Transverse colon (tissue), 4 donors: ENCODE measurements at regions not wholly inside any gene's neighbourhood (a gene's known extent, or its start where the extent isn't known, plus 50 kb on each side); places are given as distances from the start of the nearest gene placed in this dataset.

Source experiments
- DNase-seq: peaks from one replicate; pipeline ENCODE4 v3.0.0-alpha.2; 2019
- H3K27ac ChIP-seq, 4 donors: fragments of 200-600 bp; sonication (generic); 2 replicates each; pipeline ENCODE4 v1.5.1; 2016 to 2018; ENCODE audit warnings: inconsistent platforms in 4 of 4
- H3K27me3 ChIP-seq: fragments of 200-600 bp; sonication (generic); 2 replicates; pipeline ENCODE4 v1.5.1; 2017; ENCODE audit warnings: inconsistent platforms
- H3K36me3 ChIP-seq, 4 donors: fragments of 200-600 bp; sonication (generic); 2 replicates each; pipeline ENCODE4 v1.5.1; 2017 to 2019; ENCODE audit warnings: inconsistent platforms in 4 of 4
- H3K4me1 ChIP-seq, 4 donors: fragments of 200-600 bp; sonication (generic); 2 replicates each; pipeline ENCODE4 v1.5.1; 2017 to 2020; ENCODE audit warnings: inconsistent platforms in 4 of 4
- H3K4me3 ChIP-seq, 4 donors: fragments of 200-600 bp; sonication (generic); 1 replicate in 1 of 4; 2 replicates in 3 of 4; pipeline versions ENCODE4 v1.5.1 to v1.6.1; 2017 to 2019; ENCODE audit warnings: inconsistent platforms in 4 of 4
- H3K9me3 ChIP-seq, 2 donors: fragments of 200-600 bp; sonication (generic); 2 replicates each; pipeline ENCODE4 v1.5.1; 2017 to 2019; ENCODE audit warnings: inconsistent platforms in 2 of 2
- EP300 ChIP-seq: sonication (generic); formaldehyde crosslinking; IDR thresholded peaks from one replicate; pipeline ENCODE4 v1.6.1; 2017; ENCODE audit warnings: antibody characterized with exemption, low read depth
- POLR2A ChIP-seq: fragments of 450-650 bp; IDR thresholded peaks from one replicate; pipeline ENCODE4 v1.6.1; 2016; ENCODE audit warnings: antibody characterized with exemption, mild to moderate bottlenecking, moderate library complexity
- POLR2AphosphoS5 ChIP-seq, 3 donors: sonication (generic); formaldehyde crosslinking; IDR thresholded peaks; one replicate each; pipeline ENCODE4 v1.6.1; 2016; ENCODE audit warnings: antibody characterized with exemption in 3 of 3
- WGBS, 2 donors: methylation state at CpG; one replicate each; pipeline ENCODE4 v1.1.5; 2018; ENCODE audit warnings: low coverage in 1 of 2; 5-methylcytosine and 5-hydroxymethylcytosine counted together
- in situ Hi-C, 4 donors: fragments of 200-750 bp; cut with MboI; loops; one replicate each; pipeline versions ENCODE4 v1.15.0 to v1.15.1; 2017; ENCODE audit warnings: low sequenced_read_pairs in 3 of 4, low pct_ligation_motif_present in 1 of 4, low pct_unique_long_range_greater_than_20kb in 1 of 4
- intact Hi-C: fragments of 100-400 bp; cut with DNase I; formaldehyde crosslinking; loops from one replicate; pipeline ENCODE4 v1.15.1; 2023; ENCODE audit warnings: low total_unique reads
- TF ChIP-seq, protein P1 (sequence below), 5 experiments: fragments of 200-600 bp in 3 of 5; fragments of 450-650 bp in 2 of 5; sonication (generic) in 3 of 5; IDR thresholded peaks; 1 replicate in 2 of 5; 2 replicates in 3 of 5; pipeline ENCODE4 v1.5.1; 2016 to 2017; ENCODE audit warnings: antibody characterized with exemption in 5 of 5, inconsistent platforms in 3 of 5, mild to moderate bottlenecking in 2 of 5, moderate library complexity in 1 of 5

DNA sequence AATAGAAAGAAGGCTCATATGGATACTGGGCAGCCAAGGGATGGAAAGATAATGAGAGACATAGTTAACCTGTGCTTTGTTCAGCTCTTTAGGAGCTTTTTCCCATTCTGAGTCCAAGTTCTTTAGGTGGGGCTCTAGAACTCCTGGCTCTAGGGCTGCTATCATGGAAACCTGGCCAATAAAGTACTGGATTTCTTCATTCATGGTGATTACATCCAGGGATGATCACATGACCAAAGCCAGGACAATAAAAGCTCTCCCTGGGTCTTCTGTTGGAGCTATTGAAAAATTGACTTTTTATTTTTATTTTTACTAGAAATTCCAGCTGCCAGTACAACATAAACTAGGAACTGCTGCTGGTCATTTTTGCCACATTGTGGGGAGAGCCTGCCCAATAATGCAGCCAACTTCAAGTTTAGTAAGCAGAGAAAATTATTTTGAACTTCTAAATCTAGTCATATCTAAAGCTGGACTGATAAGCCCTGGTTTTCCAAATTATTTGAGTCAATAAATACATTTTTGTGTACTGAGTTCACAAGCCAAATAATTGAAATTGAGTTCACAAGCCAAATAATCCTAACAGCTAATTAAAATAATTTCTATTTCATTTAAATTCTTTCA is 224.9 kb upstream of the STARD13 start:
- in situ Hi-C loops: no loop called here
- intact Hi-C loops: no loop called here
- peak overlapping the region; percentile 58 to 81 (median 76) for H3K27ac ChIP-seq
- TF ChIP-seq POLR2A (no peak), EP300 (no peak), POLR2AphosphoS5 (IDR thresholded peaks at IDR 0.05) (no peak)
- TF ChIP-seq, protein P1, sequence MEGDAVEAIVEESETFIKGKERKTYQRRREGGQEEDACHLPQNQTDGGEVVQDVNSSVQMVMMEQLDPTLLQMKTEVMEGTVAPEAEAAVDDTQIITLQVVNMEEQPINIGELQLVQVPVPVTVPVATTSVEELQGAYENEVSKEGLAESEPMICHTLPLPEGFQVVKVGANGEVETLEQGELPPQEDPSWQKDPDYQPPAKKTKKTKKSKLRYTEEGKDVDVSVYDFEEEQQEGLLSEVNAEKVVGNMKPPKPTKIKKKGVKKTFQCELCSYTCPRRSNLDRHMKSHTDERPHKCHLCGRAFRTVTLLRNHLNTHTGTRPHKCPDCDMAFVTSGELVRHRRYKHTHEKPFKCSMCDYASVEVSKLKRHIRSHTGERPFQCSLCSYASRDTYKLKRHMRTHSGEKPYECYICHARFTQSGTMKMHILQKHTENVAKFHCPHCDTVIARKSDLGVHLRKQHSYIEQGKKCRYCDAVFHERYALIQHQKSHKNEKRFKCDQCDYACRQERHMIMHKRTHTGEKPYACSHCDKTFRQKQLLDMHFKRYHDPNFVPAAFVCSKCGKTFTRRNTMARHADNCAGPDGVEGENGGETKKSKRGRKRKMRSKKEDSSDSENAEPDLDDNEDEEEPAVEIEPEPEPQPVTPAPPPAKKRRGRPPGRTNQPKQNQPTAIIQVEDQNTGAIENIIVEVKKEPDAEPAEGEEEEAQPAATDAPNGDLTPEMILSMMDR (IDR thresholded peaks at IDR 0.05): no peak
- no peak overlapping the region for H3K4me3 ChIP-seq
- no peaks in the 10 kb centered on the region for H3K36me3 ChIP-seq
- no peak for DNase-seq
- H3K9me3 ChIP-seq: no peaks in the 10 kb centered on the region
- peaks cover 0 to 15% (median 6%) of the 10 kb centered on the region in 4 donors for H3K4me1 ChIP-seq
- no peaks in the 10 kb centered on the region for H3K27me3 ChIP-seq

DNA sequence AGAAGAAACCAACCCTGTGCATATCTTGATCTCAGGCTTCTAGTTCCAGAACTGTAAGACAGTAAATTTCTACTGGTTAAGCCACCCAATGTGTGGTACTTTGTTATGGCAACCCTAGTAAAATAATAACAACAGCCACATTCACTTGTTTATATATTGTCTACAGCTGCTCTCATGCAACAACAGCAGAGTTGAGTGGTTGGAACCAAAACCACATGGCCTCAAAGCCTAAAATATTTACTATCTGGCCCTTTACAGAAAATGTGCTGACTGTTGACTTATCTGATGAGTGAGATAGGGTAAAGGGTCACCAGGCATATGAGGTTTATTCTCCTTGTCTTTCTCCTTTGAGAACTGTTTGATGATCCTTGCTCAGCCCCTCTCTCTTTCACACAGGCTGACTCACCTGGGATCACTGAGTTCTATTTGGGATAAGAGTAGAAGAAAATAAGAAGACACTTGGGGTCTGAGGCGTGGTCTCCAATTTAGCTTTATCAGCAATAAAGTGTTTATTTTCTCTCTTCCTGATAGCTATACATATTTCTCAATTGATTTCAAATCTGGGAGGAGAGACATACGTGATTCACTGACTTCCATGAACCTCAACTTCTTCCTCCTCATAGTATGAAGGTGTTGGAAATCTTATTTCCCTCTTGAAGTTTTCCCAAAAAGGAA is 227.5 kb upstream of the STARD13 start:
- 53 to 85% methylated on average over 2 of the region's 2 CpGs for WGBS, 2 donors
- TF ChIP-seq, protein P1 (IDR thresholded peaks at IDR 0.05): no peak
- TF ChIP-seq POLR2AphosphoS5 (IDR thresholded peaks at IDR 0.05) (no peak), EP300 (no peak), POLR2A (no peak)
- in situ Hi-C loops (no loop called here), intact Hi-C loops (no loop called here)
- DNase-seq: no peak
- no peak overlapping the region for H3K4me3 ChIP-seq
- peaks cover 0 to 15% (median 6%) of the 10 kb centered on the region in 4 donors for H3K4me1 ChIP-seq
- no peaks in the 10 kb centered on the region for H3K27me3 ChIP-seq
- H3K27ac ChIP-seq: no peak overlapping the region
- no peaks in the 10 kb centered on the region for H3K9me3 ChIP-seq
- no peaks in the 10 kb centered on the region for H3K36me3 ChIP-seq

DNA sequence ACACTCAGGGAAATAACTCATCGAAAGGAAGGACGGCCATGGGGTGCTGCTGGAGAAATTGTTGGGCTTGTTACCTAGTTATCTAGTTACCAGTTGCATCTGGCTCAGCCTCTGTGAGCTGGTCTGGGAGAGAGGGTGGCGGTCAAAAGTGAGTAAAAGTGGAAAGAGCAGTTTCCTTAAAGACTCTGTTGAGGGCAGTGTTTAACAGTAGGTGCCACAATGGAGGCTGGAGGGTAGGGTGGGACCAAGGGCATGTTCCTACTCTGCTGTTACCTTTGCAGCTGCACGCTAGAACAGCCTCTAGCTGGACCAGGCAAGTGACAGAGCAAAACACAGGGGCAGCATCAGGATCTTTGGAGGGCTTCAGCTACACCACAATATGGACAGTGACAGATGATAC is 228.8 kb upstream of the STARD13 start:
- no peaks in the 10 kb centered on the region for H3K27me3 ChIP-seq
- H3K9me3 ChIP-seq: no peaks in the 10 kb centered on the region
- no peaks in the 10 kb centered on the region for H3K36me3 ChIP-seq
- in situ Hi-C loops: no loop called here
- 88 to 100% methylated on average over 1 to 4 of the region's 4 CpGs for WGBS, 2 donors
- peaks cover 0 to 11% (median 4%) of the 10 kb centered on the region in 4 donors for H3K4me1 ChIP-seq
- H3K27ac ChIP-seq: no peak overlapping the region
- intact Hi-C loops: no loop called here
- no peak for TF ChIP-seq POLR2AphosphoS5 (IDR thresholded peaks at IDR 0.05)
- TF ChIP-seq, protein P1 (IDR thresholded peaks at IDR 0.05): no peak
- TF ChIP-seq EP300: no peak
- TF ChIP-seq POLR2A: no peak
- no peak overlapping the region for H3K4me3 ChIP-seq
- no peak for DNase-seq

DNA sequence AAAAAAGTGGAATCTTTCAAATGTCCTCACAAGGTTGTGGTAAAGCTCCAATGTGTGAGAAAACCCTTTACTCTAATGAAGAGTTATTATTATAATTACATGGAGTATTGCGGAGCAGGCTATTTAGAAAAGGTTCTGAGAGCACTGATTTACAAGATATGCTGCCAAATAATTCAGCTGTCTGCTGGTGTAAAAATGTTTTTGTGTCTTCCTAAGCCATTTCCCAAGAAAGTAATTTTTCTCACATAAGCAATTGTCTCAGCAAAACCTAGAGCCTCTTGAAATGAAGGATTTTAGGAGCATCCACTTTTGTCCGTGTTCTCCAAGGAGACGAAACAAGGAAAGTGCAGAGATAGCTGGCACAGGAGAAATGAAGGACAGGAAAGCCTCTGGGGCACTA is 229.6 kb upstream of the STARD13 start:
- Histone ChIP-seq H3K9me3 (no peaks in the 10 kb centered on the region), H3K27ac (no peak overlapping the region), H3K4me3 (no peak overlapping the region), H3K27me3 (no peaks in the 10 kb centered on the region), H3K4me1 (peaks cover 0 to 4% (median 0%) of the 10 kb centered on the region in 4 donors), H3K36me3 (no peaks in the 10 kb centered on the region)
- TF ChIP-seq EP300 (no peak), POLR2AphosphoS5 (IDR thresholded peaks at IDR 0.05) (no peak), POLR2A (no peak)
- TF ChIP-seq, protein P1 (IDR thresholded peaks at IDR 0.05): no peak
- no peak for DNase-seq
- in situ Hi-C loops (no loop called here), intact Hi-C loops (loop anchor here (1.0 kb wide), 1 partner anchor 16 kb away; no protein-coding TSS in a partner anchor)
- 87 to 88% methylated on average over 3 of the region's 3 CpGs for WGBS, 2 donors
